ENCODE measurements at regions not wholly inside any gene's neighbourhood (a gene's known extent, or its start where the extent isn't known, plus 50 kb on each side); places are given as distances from the start of the nearest gene placed in this dataset.

DNA sequence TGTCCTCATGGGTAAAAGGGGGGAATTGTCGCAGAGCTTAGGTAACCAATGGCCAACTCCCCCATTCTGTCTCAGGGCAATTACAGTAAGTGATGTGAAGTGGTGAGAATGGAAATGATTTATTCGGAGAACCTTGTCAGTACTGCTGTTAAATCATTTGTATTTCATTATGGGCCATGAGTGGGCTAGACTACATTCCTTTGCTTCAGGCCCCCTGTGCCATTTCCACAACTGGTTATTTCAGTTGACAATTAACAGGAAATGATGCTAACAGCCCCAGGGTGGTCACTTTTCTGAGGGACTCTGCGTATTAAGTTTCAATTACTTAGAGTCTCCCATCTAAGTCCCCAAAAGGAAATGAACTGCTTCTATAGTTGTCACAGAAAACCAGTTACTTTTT is 653.7 kb downstream of the CCDC171 start:
- ChIA-PET RAD21 (ENCODE audit: low non-redundant PET in 1 of 2, low total read pairs in 2 of 2, uncharacterized antibody in 2 of 2, unreplicated experiment in 2 of 2) (no interaction called here), CTCF (no interaction called here), POLR2A (no interaction called here)
- Histone ChIP-seq H3K27ac (ENCODE audit: low read depth, low read length) (no peak overlapping the region), H3K4me1 (ENCODE audit: control insufficient read depth in 1 of 2, insufficient read depth in 2 of 2, low read length in 2 of 2) (peaks cover 0 to 14% of the 10 kb centered on the region in 2 experiments; a peak in 2 of 4 replicates), H3K4me2 (ENCODE audit: low read length) (no peak overlapping the region), H3K36me3 (ENCODE audit: control insufficient read depth in 1 of 2, insufficient read depth in 2 of 2, low read length in 2 of 2) (no peaks in the 10 kb centered on the region), H4K20me1 (ENCODE audit: insufficient read depth) (no peaks in the 10 kb centered on the region), H3K79me2 (ENCODE audit: insufficient read depth, low read length) (no peaks in the 10 kb centered on the region), H3K27me3 (ENCODE audit: insufficient read depth, low read length) (no peaks in the 10 kb centered on the region), H3K9me3 (ENCODE audit: control insufficient read depth in 1 of 2, insufficient read depth in 1 of 2, low read depth in 1 of 2, low read length in 2 of 2) (no peaks in the 10 kb centered on the region), H3K9me2 (ENCODE audit: insufficient read depth) (no peaks in the 10 kb centered on the region), H3K4me3 (replicated peaks in 1 of 2; ENCODE audit: low read depth in 1 of 2, low read length in 2 of 2) (no peak overlapping the region), H2AFZ (ENCODE audit: low read depth, low read length, poor library complexity, severe bottlenecking) (no peak overlapping the region), H3K9ac (ENCODE audit: low read length) (no peak overlapping the region)
- TF ChIP-seq, protein P1, sequence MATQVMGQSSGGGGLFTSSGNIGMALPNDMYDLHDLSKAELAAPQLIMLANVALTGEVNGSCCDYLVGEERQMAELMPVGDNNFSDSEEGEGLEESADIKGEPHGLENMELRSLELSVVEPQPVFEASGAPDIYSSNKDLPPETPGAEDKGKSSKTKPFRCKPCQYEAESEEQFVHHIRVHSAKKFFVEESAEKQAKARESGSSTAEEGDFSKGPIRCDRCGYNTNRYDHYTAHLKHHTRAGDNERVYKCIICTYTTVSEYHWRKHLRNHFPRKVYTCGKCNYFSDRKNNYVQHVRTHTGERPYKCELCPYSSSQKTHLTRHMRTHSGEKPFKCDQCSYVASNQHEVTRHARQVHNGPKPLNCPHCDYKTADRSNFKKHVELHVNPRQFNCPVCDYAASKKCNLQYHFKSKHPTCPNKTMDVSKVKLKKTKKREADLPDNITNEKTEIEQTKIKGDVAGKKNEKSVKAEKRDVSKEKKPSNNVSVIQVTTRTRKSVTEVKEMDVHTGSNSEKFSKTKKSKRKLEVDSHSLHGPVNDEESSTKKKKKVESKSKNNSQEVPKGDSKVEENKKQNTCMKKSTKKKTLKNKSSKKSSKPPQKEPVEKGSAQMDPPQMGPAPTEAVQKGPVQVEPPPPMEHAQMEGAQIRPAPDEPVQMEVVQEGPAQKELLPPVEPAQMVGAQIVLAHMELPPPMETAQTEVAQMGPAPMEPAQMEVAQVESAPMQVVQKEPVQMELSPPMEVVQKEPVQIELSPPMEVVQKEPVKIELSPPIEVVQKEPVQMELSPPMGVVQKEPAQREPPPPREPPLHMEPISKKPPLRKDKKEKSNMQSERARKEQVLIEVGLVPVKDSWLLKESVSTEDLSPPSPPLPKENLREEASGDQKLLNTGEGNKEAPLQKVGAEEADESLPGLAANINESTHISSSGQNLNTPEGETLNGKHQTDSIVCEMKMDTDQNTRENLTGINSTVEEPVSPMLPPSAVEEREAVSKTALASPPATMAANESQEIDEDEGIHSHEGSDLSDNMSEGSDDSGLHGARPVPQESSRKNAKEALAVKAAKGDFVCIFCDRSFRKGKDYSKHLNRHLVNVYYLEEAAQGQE (IDR thresholded peaks at IDR 0.05; ENCODE audit: low read depth) = no peak
- TF ChIP-seq MAX (IDR thresholded peaks at IDR 0.05) (no peak), ELF1 (IDR thresholded peaks at IDR 0.05; ENCODE audit: borderline replicate concordance, low read depth) (no peak)
- ATAC-seq (no peak), DNase-seq (ENCODE audit: low read depth, low spot score) (no peak)
- no TSS peak for BruUV-seq (replicated peaks)
- intact Hi-C loops (cut with micrococcal nuclease) = no loop called here

DNA sequence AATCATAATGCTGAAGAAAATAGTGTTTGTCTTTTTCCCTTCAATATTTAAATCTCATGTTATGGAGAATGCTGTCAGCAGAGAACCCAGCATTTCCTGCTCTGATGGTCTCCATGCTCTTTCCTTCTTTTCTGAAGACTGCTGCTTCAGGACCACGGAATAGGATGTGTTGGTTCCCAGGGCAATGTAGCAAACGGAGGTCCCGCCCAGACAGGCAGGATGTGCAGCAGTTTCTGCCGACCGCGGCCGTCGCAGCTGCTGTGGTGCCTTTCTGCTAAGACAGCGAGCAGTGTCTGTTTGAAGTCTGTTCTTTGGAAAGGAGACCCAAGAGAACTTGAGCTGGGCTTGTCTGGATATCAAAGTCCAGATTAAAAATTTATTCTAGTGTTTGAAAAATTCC is 654.3 kb downstream of the CCDC171 start:
- intact Hi-C loops (cut with micrococcal nuclease) = no loop called here
- Histone ChIP-seq H4K20me1 (ENCODE audit: insufficient read depth) (no peaks in the 10 kb centered on the region), H3K36me3 (ENCODE audit: control insufficient read depth in 1 of 2, insufficient read depth in 2 of 2, low read length in 2 of 2) (no peaks in the 10 kb centered on the region), H3K9me2 (ENCODE audit: insufficient read depth) (no peaks in the 10 kb centered on the region), H3K9ac (ENCODE audit: low read length) (no peak overlapping the region), H3K27me3 (ENCODE audit: insufficient read depth, low read length) (no peaks in the 10 kb centered on the region), H3K4me3 (replicated peaks in 1 of 2; ENCODE audit: low read depth in 1 of 2, low read length in 2 of 2) (no peak overlapping the region), H3K9me3 (ENCODE audit: control insufficient read depth in 1 of 2, insufficient read depth in 1 of 2, low read depth in 1 of 2, low read length in 2 of 2) (no peaks in the 10 kb centered on the region), H3K4me1 (ENCODE audit: control insufficient read depth in 1 of 2, insufficient read depth in 2 of 2, low read length in 2 of 2) (peaks cover 0 to 14% of the 10 kb centered on the region in 2 experiments; a peak in 2 of 4 replicates), H3K27ac (ENCODE audit: low read depth, low read length) (no peak overlapping the region), H2AFZ (ENCODE audit: low read depth, low read length, poor library complexity, severe bottlenecking) (no peak overlapping the region), H3K4me2 (ENCODE audit: low read length) (no peak overlapping the region), H3K79me2 (ENCODE audit: insufficient read depth, low read length) (no peaks in the 10 kb centered on the region)
- TF ChIP-seq SP1 (IDR thresholded peaks at IDR 0.05; ENCODE audit: low read depth) = no peak
- no peak for TF ChIP-seq EZH2 (IDR thresholded peaks at IDR 0.05)
- no peak for TF ChIP-seq EZH2phosphoT487 (IDR thresholded peaks at IDR 0.05; ENCODE audit: borderline replicate concordance)
- TF ChIP-seq RAD21 (IDR thresholded peaks at IDR 0.05; ENCODE audit: low read depth) = no peak
- TF ChIP-seq CEBPB (IDR thresholded peaks at IDR 0.05; ENCODE audit: low read depth) = no peak
- no peak for TF ChIP-seq CTCF (IDR thresholded peaks at IDR 0.05 in 2 of 3, conservative IDR thresholded peaks at IDR 0.05 in 1 of 3; ENCODE audit: borderline replicate concordance in 1 of 3, insufficient read depth in 1 of 3, low read depth in 2 of 3, low read length in 2 of 3)
- TF ChIP-seq TCF7L2 (IDR thresholded peaks at IDR 0.05; ENCODE audit: borderline replicate concordance, extremely low read depth, insufficient read depth, insufficient read length) = no peak
- TF ChIP-seq EGR1 (IDR thresholded peaks at IDR 0.05; ENCODE audit: low read depth) = no peak
- TF ChIP-seq POLR2AphosphoS5 (IDR thresholded peaks at IDR 0.05; ENCODE audit: low read depth, low read length) = no peak
- TF ChIP-seq ELF1 (IDR thresholded peaks at IDR 0.05; ENCODE audit: borderline replicate concordance, low read depth) = no peak
- TF ChIP-seq YY1 (IDR thresholded peaks at IDR 0.05; ENCODE audit: extremely low read depth, insufficient replicate concordance, low read depth, low read length) = no peak
- no peak for TF ChIP-seq ZNF274 (IDR thresholded peaks at IDR 0.05; ENCODE audit: low read depth, low read length)
- no peak for TF ChIP-seq CBX3 (IDR thresholded peaks at IDR 0.05; ENCODE audit: low read depth)
- no peak for TF ChIP-seq POLR2A (IDR thresholded peaks at IDR 0.05; ENCODE audit: borderline replicate concordance, extremely low read depth, insufficient read depth, insufficient read length)
- no peak for TF ChIP-seq FOSL1 (IDR thresholded peaks at IDR 0.05; ENCODE audit: low read depth)
- ATAC-seq (no peak), DNase-seq (ENCODE audit: low read depth, low spot score) (no peak)
- BruUV-seq (replicated peaks) = no TSS peak
- RAD21 ChIA-PET (ENCODE audit: low non-redundant PET in 1 of 2, low total read pairs in 2 of 2, uncharacterized antibody in 2 of 2, unreplicated experiment in 2 of 2) = no interaction called here
- POLR2A ChIA-PET = no interaction called here
- CTCF ChIA-PET = no interaction called here
